Left ventricle myocardium superior (tissue), 1 donor: ENCODE measurements at regions not wholly inside any gene's neighbourhood (a gene's known extent, or its start where the extent isn't known, plus 50 kb on each side); places are given as distances from the start of the nearest gene placed in this dataset.

Experiments
- ATAC-seq: fragments of 200-7000 bp; cut with Tn5 transposase; one replicate; pipeline ENCODE4 v1.9.1; 2020; ENCODE audit warnings: mild to moderate bottlenecking, moderate library complexity
- DNase-seq: peaks from one replicate; pipeline ENCODE4 v3.0.0-alpha.2; 2020
- intact Hi-C: fragments of 100-400 bp; cut with micrococcal nuclease; formaldehyde crosslinking; loops from one replicate; pipeline ENCODE4 v1.11.0; 2022
- donor health status: DM: no; HTN: yes; CAD: no; lungs with severe emphysema.

GRCh38 chr5:168165221-168165914 is 126.1 kb upstream of the WWC1 start:
- intact Hi-C loops, result no loop called here
- ATAC-seq (no peak), DNase-seq (no peak)

GRCh38 chr5:168165977-168166376 is 125.5 kb upstream of the WWC1 start:
- intact Hi-C loops, result no loop called here
- no peak for DNase-seq
- peak; percentile 28 for ATAC-seq

DNA sequence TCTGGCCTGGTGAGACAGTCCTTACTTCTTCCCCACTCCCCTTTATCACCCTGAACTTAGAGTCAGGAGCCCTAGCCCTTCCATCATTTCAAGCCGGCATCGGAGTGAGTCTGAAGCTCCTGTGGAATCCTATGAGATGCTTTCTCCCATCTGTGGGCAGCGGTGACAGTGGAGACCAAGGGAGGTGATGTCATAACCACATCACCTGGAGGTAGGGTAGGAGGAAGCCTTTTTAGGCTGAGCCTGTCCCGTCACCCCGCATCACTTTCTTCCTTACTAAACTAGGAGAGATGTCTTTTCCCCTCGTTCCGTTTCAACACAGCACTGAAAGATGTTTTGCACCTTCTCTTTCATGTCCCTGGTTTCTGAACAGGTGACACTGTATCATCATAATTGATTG is 124.1 kb upstream of the WWC1 start:
- DNase-seq, result no peak
- intact Hi-C loops, result no loop called here
- no peak for ATAC-seq

DNA sequence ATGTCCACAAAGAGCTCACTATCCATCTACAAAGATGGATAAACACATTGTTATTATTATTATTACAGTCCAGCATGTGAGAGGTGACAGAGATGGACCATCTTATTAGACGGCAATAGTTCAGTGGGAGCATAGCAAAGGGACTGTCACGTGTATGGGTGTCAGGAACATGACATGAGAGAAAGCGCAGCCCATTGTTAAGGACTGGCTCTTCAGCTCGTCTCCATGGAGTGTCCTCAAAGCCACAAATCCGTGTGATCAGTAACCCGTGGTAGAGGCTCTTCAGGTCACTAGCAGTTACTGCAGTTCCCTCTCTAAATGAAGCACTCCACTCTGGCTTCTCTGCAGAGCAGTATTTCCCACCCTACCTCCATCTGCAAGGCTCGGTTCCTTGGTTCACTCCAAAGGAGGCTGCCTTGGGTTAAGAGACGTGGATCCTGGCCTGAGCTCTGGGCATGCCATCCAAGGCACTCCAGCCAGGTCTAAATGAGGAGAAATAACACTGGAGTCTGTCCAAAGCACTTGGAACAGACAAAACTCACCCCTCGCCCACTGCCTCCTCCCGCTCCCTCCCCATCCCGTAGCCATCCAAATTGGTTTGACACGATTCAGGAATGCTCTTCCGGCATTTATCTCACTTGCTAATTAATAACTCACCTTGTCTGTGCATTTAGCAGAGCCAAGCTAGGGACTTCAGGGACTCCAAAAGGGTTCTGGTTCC is 122.3 kb upstream of the WWC1 start:
- DNase-seq (peak; percentile 44), ATAC-seq (peak; percentile 76)

DNA sequence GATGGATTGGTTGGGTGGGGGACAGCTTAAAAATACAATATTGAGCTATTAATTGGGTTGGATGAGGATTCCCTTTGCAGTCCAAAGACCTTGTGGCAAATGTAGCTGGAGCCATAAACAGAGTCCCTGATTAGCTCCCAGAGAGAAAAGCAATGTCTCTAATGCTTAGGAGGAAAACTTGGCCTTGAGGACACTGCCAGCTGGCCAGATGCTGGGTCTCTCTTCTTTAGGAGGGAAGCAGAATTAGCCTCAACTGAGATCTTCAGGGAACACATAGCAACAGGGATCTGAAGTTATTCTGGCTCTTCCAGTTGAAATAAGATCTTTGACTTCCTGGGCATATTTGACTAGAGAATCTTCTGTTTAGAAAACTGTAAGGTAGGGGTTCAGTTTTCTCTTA is 121.7 kb upstream of the WWC1 start:
- DNase-seq, result no peak
- ATAC-seq, result no peak
- intact Hi-C loops, result no loop called here

More for the DNA sequence above, 122.3 kb upstream of the WWC1 start:
- intact Hi-C loops, result no loop called here

- intact Hi-C loops, result no loop called here
These were observed 119.3 kb upstream of the WWC1 start for GRCh38 chr5:168171901-168172759.

GRCh38 chr5:168172760-168173223 is 118.7 kb upstream of the WWC1 start:
- DNase-seq (no peak), ATAC-seq (peak; percentile 65)
- intact Hi-C loops, result no loop called here

More at GRCh38 chr5:168171901-168172759, 119.3 kb upstream of the WWC1 start:
- DNase-seq (no peak), ATAC-seq (peak; percentile 48)

GRCh38 chr5:168174376-168174775 is 117.1 kb upstream of the WWC1 start:
- ATAC-seq (no peak), DNase-seq (no peak)
- intact Hi-C loops, result no loop called here

- no peak for ATAC-seq
- DNase-seq, result no peak
- intact Hi-C loops, result no loop called here
These were observed 115.2 kb upstream of the WWC1 start for GRCh38 chr5:168176251-168176650.

- DNase-seq (no peak), ATAC-seq (no peak)
- intact Hi-C loops, result no loop called here
These were observed 114.5 kb upstream of the WWC1 start for GRCh38 chr5:168176941-168177340.

GRCh38 chr5:168177831-168178450 is 113.5 kb upstream of the WWC1 start:
- ATAC-seq (peak; percentile 84), DNase-seq (peak; percentile 64)
- intact Hi-C loops, result no loop called here

- peak; percentile 34 for ATAC-seq
- intact Hi-C loops, result no loop called here
- no peak for DNase-seq
These were observed 112.3 kb upstream of the WWC1 start for GRCh38 chr5:168179192-168179593.

- ATAC-seq (no peak), DNase-seq (no peak)
- intact Hi-C loops, result no loop called here
These were observed 109.2 kb upstream of the WWC1 start for GRCh38 chr5:168182269-168182668.

- DNase-seq, result no peak
- no peak for ATAC-seq
- intact Hi-C loops, result no loop called here
These were observed 107.3 kb upstream of the WWC1 start for GRCh38 chr5:168184103-168184502.

GRCh38 chr5:168186289-168187074 is 105.0 kb upstream of the WWC1 start:
- ATAC-seq, result peak; percentile 79
- intact Hi-C loops, result no loop called here

DNA sequence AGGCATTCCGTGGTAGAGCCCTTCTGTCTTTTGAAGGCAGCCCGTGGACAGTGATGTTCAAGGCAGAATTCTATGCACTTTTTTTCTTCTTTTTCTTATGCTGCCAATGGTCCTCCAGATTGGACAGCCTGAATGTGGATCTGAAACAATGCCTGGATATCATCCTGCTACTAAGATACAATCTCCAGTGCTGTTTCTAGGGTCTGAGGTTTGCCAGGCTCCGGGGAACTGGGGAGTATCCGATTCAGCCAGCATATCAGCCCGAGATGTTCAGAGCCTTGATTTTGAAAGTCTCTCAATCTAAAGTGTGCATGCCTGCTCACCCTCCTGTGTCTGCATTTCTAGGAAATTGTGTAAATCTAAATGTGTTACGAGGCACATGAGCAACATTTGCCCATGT is 103.8 kb upstream of the WWC1 start:
- intact Hi-C loops, result no loop called here
- no peak for DNase-seq
- ATAC-seq, result peak; percentile 13

More at GRCh38 chr5:168186289-168187074, 105.0 kb upstream of the WWC1 start:
- DNase-seq, result peak; percentile 35

DNA sequence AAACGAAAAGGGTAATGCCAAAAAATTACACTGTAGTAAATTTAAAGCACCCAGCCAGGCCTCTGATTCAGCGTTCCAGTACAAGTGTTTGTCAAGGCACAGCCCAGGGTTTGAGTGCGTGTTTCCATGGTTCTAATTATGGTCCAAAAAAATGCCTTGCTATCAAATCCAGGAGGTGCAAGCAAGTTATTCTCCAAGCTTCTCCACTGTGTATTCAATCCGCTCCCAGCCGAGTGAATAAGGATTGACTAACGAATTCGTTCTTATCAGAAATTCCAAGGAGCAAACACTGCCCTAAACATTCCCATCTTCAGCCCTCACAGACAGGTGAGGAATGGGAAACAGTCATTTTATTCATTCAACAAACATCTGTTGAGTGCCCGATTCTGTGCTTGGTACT is 103.3 kb upstream of the WWC1 start:
- ATAC-seq, result peak; percentile 75

GRCh38 chr5:168192120-168192519 is 99.3 kb upstream of the WWC1 start:
- ATAC-seq (no peak), DNase-seq (no peak)
- intact Hi-C loops, result no loop called here

More for the DNA sequence above, 103.3 kb upstream of the WWC1 start:
- intact Hi-C loops, result no loop called here
- no peak for DNase-seq
